Left kidney (tissue), 1 donor: ENCODE measurements at regions not wholly inside any gene's neighbourhood (a gene's known extent, or its start where the extent isn't known, plus 50 kb on each side); places are given as distances from the start of the nearest gene placed in this dataset.
"Not testable (repeated sequence)": the region's sequence is repeated elsewhere in the genome, so short reads cannot be mapped to it uniquely, and the experiment has no call there.

Experiments used
- DNase-seq: peaks from one replicate; pipeline ENCODE4 v3.0.0-alpha.2; 2013

GRCh38 chr7:145795132-145795531, 321.5 kb upstream of the CNTNAP2 start:
- DNase-seq = no peak

- no peak for DNase-seq
Observed at GRCh38 chr7:145784809-145785780, 331.5 kb upstream of the CNTNAP2 start.

GRCh38 chr7:145781388-145781787, 335.2 kb upstream of the CNTNAP2 start:
- DNase-seq = not testable (repeated sequence)

- DNase-seq = no peak
Observed at GRCh38 chr7:145779140-145779539, 337.5 kb upstream of the CNTNAP2 start.

- no peak for DNase-seq
Observed at GRCh38 chr7:145774777-145775176, 341.8 kb upstream of the CNTNAP2 start.

- no peak for DNase-seq
Observed at GRCh38 chr7:145753004-145753403, 363.6 kb upstream of the CNTNAP2 start.

GRCh38 chr7:145737617-145738016, 379.0 kb upstream of the CNTNAP2 start:
- DNase-seq = no peak

- DNase-seq = no peak
Observed at GRCh38 chr7:145735061-145735460, 381.5 kb upstream of the CNTNAP2 start.

GRCh38 chr7:145732521-145732920, 384.1 kb upstream of the CNTNAP2 start:
- no peak for DNase-seq

GRCh38 chr7:145729691-145730090, 386.9 kb upstream of the CNTNAP2 start:
- no peak for DNase-seq

GRCh38 chr7:145718129-145718528, 398.5 kb upstream of the CNTNAP2 start:
- DNase-seq = no peak

GRCh38 chr7:145700488-145700887, 416.1 kb upstream of the CNTNAP2 start:
- DNase-seq = no peak

GRCh38 chr7:145698526-145699262, 417.9 kb upstream of the CNTNAP2 start:
- no peak for DNase-seq

- DNase-seq = not testable (repeated sequence)
Observed at GRCh38 chr7:145697412-145698107, 419.0 kb upstream of the CNTNAP2 start.

- DNase-seq = no peak
Observed at GRCh38 chr7:145696071-145696470, 420.5 kb upstream of the CNTNAP2 start.

GRCh38 chr7:145692237-145692950, 424.2 kb upstream of the CNTNAP2 start:
- DNase-seq = no peak

- DNase-seq = no peak
Observed at GRCh38 chr7:145691377-145691914, 425.2 kb upstream of the CNTNAP2 start.

- DNase-seq = no peak
Observed at GRCh38 chr7:145681646-145682045, 435.0 kb upstream of the CNTNAP2 start.

- DNase-seq = no peak
Observed at GRCh38 chr7:145681159-145681558, 435.4 kb upstream of the CNTNAP2 start.

GRCh38 chr7:145665499-145666258, 450.9 kb upstream of the CNTNAP2 start:
- no peak for DNase-seq

GRCh38 chr7:145655666-145656065, 460.9 kb upstream of the CNTNAP2 start:
- no peak for DNase-seq
